HFFc6 (cell line): ENCODE measurements at regions not wholly inside any gene's neighbourhood (a gene's known extent, or its start where the extent isn't known, plus 50 kb on each side); places are given as distances from the start of the nearest gene placed in this dataset.

Source experiments
- DNase-seq: peaks from one replicate; pipeline ENCODE4 v3.0.0-alpha.2; 2018
- H3K27ac Mint-ChIP-seq: 2 replicates; pipeline ENCODE4 v1.8.0; 2020; ENCODE audit warnings: mild to moderate bottlenecking, mixed read lengths
- H3K27me3 Mint-ChIP-seq: 2 replicates; pipeline ENCODE4 v1.8.0; 2021; ENCODE audit warnings: mild to moderate bottlenecking, moderate library complexity, mixed read lengths; ENCODE audit not compliant: insufficient read depth
- H3K36me3 Mint-ChIP-seq: 2 replicates; pipeline ENCODE4 v1.8.0; 2021; ENCODE audit warnings: low read depth, mixed read lengths
- H3K4me1 Mint-ChIP-seq: 2 replicates; pipeline ENCODE4 v1.8.0; 2020; ENCODE audit warnings: low read depth, mixed read lengths
- H3K4me3 Mint-ChIP-seq: 2 replicates; pipeline ENCODE4 v1.8.0; 2020; ENCODE audit warnings: mild to moderate bottlenecking, moderate library complexity, mixed read lengths
- H3K9me3 Mint-ChIP-seq: 2 replicates; pipeline ENCODE4 v1.8.0; 2020; ENCODE audit warnings: mild to moderate bottlenecking, mixed read lengths
- TF ChIP-seq, protein P1 (sequence below): fragments of 200-600 bp; sonication (generic); IDR thresholded peaks from 2 replicates; pipeline ENCODE4 v1.5.0; 2021; ENCODE audit warnings: antibody characterized with exemption, mild to moderate bottlenecking

- Mint-ChIP-seq H3K27ac (no peak overlapping the region), H3K36me3 (peaks cover 17% of the 10 kb centered on the region), H3K27me3 (no peaks in the 10 kb centered on the region), H3K4me1 (no peaks in the 10 kb centered on the region), H3K4me3 (no peak overlapping the region), H3K9me3 (no peaks in the 10 kb centered on the region)
- DNase-seq: no peak
- TF ChIP-seq, protein P1, sequence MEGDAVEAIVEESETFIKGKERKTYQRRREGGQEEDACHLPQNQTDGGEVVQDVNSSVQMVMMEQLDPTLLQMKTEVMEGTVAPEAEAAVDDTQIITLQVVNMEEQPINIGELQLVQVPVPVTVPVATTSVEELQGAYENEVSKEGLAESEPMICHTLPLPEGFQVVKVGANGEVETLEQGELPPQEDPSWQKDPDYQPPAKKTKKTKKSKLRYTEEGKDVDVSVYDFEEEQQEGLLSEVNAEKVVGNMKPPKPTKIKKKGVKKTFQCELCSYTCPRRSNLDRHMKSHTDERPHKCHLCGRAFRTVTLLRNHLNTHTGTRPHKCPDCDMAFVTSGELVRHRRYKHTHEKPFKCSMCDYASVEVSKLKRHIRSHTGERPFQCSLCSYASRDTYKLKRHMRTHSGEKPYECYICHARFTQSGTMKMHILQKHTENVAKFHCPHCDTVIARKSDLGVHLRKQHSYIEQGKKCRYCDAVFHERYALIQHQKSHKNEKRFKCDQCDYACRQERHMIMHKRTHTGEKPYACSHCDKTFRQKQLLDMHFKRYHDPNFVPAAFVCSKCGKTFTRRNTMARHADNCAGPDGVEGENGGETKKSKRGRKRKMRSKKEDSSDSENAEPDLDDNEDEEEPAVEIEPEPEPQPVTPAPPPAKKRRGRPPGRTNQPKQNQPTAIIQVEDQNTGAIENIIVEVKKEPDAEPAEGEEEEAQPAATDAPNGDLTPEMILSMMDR: no peak
Measured at GRCh38 chr1:101075926-101076325, 50.3 kb upstream of the DPH5 start.
